Calu3 (cell line): ENCODE measurements at regions not wholly inside any gene's neighbourhood (a gene's known extent, or its start where the extent isn't known, plus 50 kb on each side); places are given as distances from the start of the nearest gene placed in this dataset.

Experiments
- BruUV-seq: library from RNA; stranded (reverse); fragments of 400-500 nt; replicated peaks from 2 replicates; lab custom pipeline; 2021; lab: Mats Ljungman, UMichigan
- CTCF ChIA-PET: fragments of 300-600 bp; sonication (Branson Sonifier 250); formaldehyde crosslinking; loops from one replicate; lab custom pipeline; 2022; ENCODE audit warnings: antibody characterized with exemption; lab: Charles Lee
- DNase-seq: peaks from one replicate; pipeline ENCODE4 v3.0.0; 2022
- H3K27ac Mint-ChIP-seq: one replicate; pipeline ENCODE4 v1.8.0; 2022; ENCODE audit warnings: mixed read lengths; ENCODE audit not compliant: unreplicated experiment
- H3K27me3 Mint-ChIP-seq: one replicate; pipeline ENCODE4 v1.8.0; 2022; ENCODE audit warnings: mixed read lengths; ENCODE audit not compliant: unreplicated experiment
- H3K36me3 Mint-ChIP-seq: one replicate; pipeline ENCODE4 v1.8.0; 2022; ENCODE audit warnings: mild to moderate bottlenecking, moderate library complexity, mixed read lengths; ENCODE audit not compliant: insufficient read depth, unreplicated experiment
- H3K4me1 Mint-ChIP-seq: one replicate; pipeline ENCODE4 v1.8.0; 2022; ENCODE audit warnings: mild to moderate bottlenecking, low read depth, mixed read lengths; ENCODE audit not compliant: unreplicated experiment
- H3K4me3 Mint-ChIP-seq: one replicate; pipeline ENCODE4 v1.8.0; 2022; ENCODE audit warnings: mild to moderate bottlenecking, low read depth, moderate library complexity, mixed read lengths; ENCODE audit not compliant: unreplicated experiment
- H3K9me3 Mint-ChIP-seq: one replicate; pipeline ENCODE4 v1.8.0; 2022; ENCODE audit warnings: low read depth, mixed read lengths; ENCODE audit not compliant: unreplicated experiment
- CTCF ChIP-seq: fragments of 200-600 bp; IDR thresholded peaks from one replicate; pipeline ENCODE4 v1.8.0; 2022; ENCODE audit warnings: antibody characterized with exemption; ENCODE audit not compliant: unreplicated experiment
- intact Hi-C: fragments of 100-400 bp; cut with micrococcal nuclease; formaldehyde crosslinking; loops from one replicate; pipeline ENCODE4 v1.10.0; 2022; ENCODE audit not compliant: unreplicated experiment

GRCh38 chr1:199009447-199009846, 370.6 kb downstream of the PTPRC start:
- Mint-ChIP-seq H3K27ac (no peak overlapping the region), H3K27me3 (no peaks in the 10 kb centered on the region), H3K36me3 (no peaks in the 10 kb centered on the region), H3K4me3 (no peak overlapping the region), H3K9me3 (no peaks in the 10 kb centered on the region), H3K4me1 (no peaks in the 10 kb centered on the region)
- DNase-seq: no peak
- no peak for TF ChIP-seq CTCF
- intact Hi-C loops: no loop called here
- BruUV-seq: no TSS peak
- CTCF ChIA-PET: no interaction called here

- CTCF ChIA-PET: no interaction called here
- no peak overlapping the region for H3K4me3 Mint-ChIP-seq
- no TSS peak for BruUV-seq
- H3K27ac Mint-ChIP-seq: no peak overlapping the region
- H3K27me3 Mint-ChIP-seq: no peaks in the 10 kb centered on the region
- H3K36me3 Mint-ChIP-seq: no peaks in the 10 kb centered on the region
- intact Hi-C loops: no loop called here
- no peak for DNase-seq
- H3K9me3 Mint-ChIP-seq: no peaks in the 10 kb centered on the region
- TF ChIP-seq CTCF: no peak
- no peaks in the 10 kb centered on the region for H3K4me1 Mint-ChIP-seq
Observed at GRCh38 chr1:199010492-199010891, 371.7 kb downstream of the PTPRC start.

- CTCF ChIA-PET: no interaction called here
- Mint-ChIP-seq H3K27me3 (no peaks in the 10 kb centered on the region), H3K36me3 (no peaks in the 10 kb centered on the region), H3K9me3 (no peaks in the 10 kb centered on the region), H3K4me3 (no peak overlapping the region), H3K4me1 (no peaks in the 10 kb centered on the region), H3K27ac (no peak overlapping the region)
- no TSS peak for BruUV-seq
- no peak for TF ChIP-seq CTCF
- intact Hi-C loops: no loop called here
- DNase-seq: no peak
Observed at GRCh38 chr1:199010933-199011332, 372.1 kb downstream of the PTPRC start.

- Mint-ChIP-seq H3K9me3 (no peaks in the 10 kb centered on the region), H3K4me3 (no peak overlapping the region), H3K36me3 (no peaks in the 10 kb centered on the region), H3K4me1 (no peaks in the 10 kb centered on the region), H3K27me3 (no peaks in the 10 kb centered on the region), H3K27ac (no peak overlapping the region)
- no TSS peak for BruUV-seq
- no peak for TF ChIP-seq CTCF
- intact Hi-C loops: no loop called here
- DNase-seq: no peak
- CTCF ChIA-PET: interaction anchor here (0.7 kb wide), 1 partner anchor 86 kb away, joined by 3 read pairs; no protein-coding TSS in a partner anchor
Observed at GRCh38 chr1:199015799-199016198, 377.0 kb downstream of the PTPRC start.
